ENCODE measurements at regions not wholly inside any gene's neighbourhood (a gene's known extent, or its start where the extent isn't known, plus 50 kb on each side); places are given as distances from the start of the nearest gene placed in this dataset.

GRCh38 chr6:22506496-22506895 is 62.9 kb upstream of the HDGFL1 start:
- TF ChIP-seq EZH2 (IDR thresholded peaks at IDR 0.05; ENCODE audit: insufficient read depth, poor library complexity, severe bottlenecking) (no peak), EZH2phosphoT487 (IDR thresholded peaks at IDR 0.05; ENCODE audit: insufficient read depth, low read depth) (no peak)

Data from GM23248 (cell line).